H9 (cell line): ENCODE measurements at regions not wholly inside any gene's neighbourhood (a gene's known extent, or its start where the extent isn't known, plus 50 kb on each side); places are given as distances from the start of the nearest gene placed in this dataset.

Source experiments
- DNase-seq: peaks from one replicate; pipeline ENCODE4 v3.0.0-alpha.2; 2017
- H2AFZ ChIP-seq: one replicate; pipeline ENCODE4 v1.6.1; 2013; ENCODE audit warnings: mild to moderate bottlenecking, low read length, control low read depth, moderate library complexity
- H2AK5ac ChIP-seq: 2 replicates; pipeline ENCODE4 v1.6.1; 2013; ENCODE audit warnings: low read length, control low read depth, mixed read lengths; ENCODE audit not compliant: insufficient read length
- H2BK120ac ChIP-seq: one replicate; pipeline ENCODE4 v1.6.1; 2013; ENCODE audit warnings: low read depth, mild to moderate bottlenecking, low read length, control low read depth, inconsistent platforms; ENCODE audit not compliant: poor library complexity, severe bottlenecking
- H2BK12ac ChIP-seq: 2 replicates; pipeline ENCODE4 v1.6.1; 2013; ENCODE audit warnings: low read length, control low read depth, mixed read lengths, low read depth; ENCODE audit not compliant: insufficient read length
- H2BK15ac ChIP-seq: 2 replicates; pipeline ENCODE4 v1.6.1; 2013; ENCODE audit warnings: low read depth, low read length, control low read depth
- H2BK20ac ChIP-seq: one replicate; pipeline ENCODE4 v1.6.1; 2013; ENCODE audit warnings: low read depth, mild to moderate bottlenecking, low read length, control low read depth, inconsistent platforms; ENCODE audit not compliant: poor library complexity, severe bottlenecking
- H2BK5ac ChIP-seq: 2 replicates; pipeline ENCODE4 v1.6.1; 2013; ENCODE audit warnings: low read length, control low read depth, mixed read lengths; ENCODE audit not compliant: insufficient read length
- H3K14ac ChIP-seq: 2 replicates; pipeline ENCODE4 v1.6.1; 2013; ENCODE audit warnings: low read length, control low read depth; ENCODE audit not compliant: insufficient read depth
- H3K18ac ChIP-seq: 2 replicates; pipeline ENCODE4 v1.6.1; 2013; ENCODE audit warnings: low read depth, mild to moderate bottlenecking, mixed read lengths, low read length, control low read depth; ENCODE audit not compliant: insufficient read length
- H3K23ac ChIP-seq: 2 replicates; pipeline ENCODE4 v1.6.1; 2013; ENCODE audit warnings: low read length, control low read depth, mixed read lengths, low read depth; ENCODE audit not compliant: insufficient read length
- H3K23me2 ChIP-seq: 2 replicates; pipeline ENCODE4 v1.6.1; 2013; ENCODE audit warnings: low read depth, mild to moderate bottlenecking, mixed read lengths, low read length, control low read depth; ENCODE audit not compliant: insufficient read length, poor library complexity, severe bottlenecking
- H3K27ac ChIP-seq: 2 replicates; pipeline ENCODE4 v1.5.1; 2013; ENCODE audit warnings: low read length, control low read depth, mixed read lengths, low read depth; ENCODE audit not compliant: insufficient read length
- H3K27me3 ChIP-seq: 2 replicates; pipeline ENCODE4 v1.6.1; 2013; ENCODE audit warnings: low read length, control low read depth, inconsistent platforms; ENCODE audit not compliant: insufficient read depth
- H3K4ac ChIP-seq: 2 replicates; pipeline ENCODE4 v1.6.1; 2013; ENCODE audit warnings: low read depth, mild to moderate bottlenecking, control low read depth, inconsistent platforms, low read length, moderate library complexity
- H3K4me1 ChIP-seq: 2 replicates; pipeline ENCODE4 v1.6.1; 2013; ENCODE audit warnings: low read length, control low read depth, inconsistent platforms; ENCODE audit not compliant: insufficient read depth
- H3K4me2 ChIP-seq: 2 replicates; pipeline ENCODE4 v1.6.1; 2013; ENCODE audit warnings: low read length, control low read depth, mixed read lengths; ENCODE audit not compliant: insufficient read length, insufficient read depth
- H3K56ac ChIP-seq: 2 replicates; pipeline ENCODE4 v1.6.1; 2013; ENCODE audit warnings: low read depth, mild to moderate bottlenecking, mixed read lengths, low read length, control low read depth; ENCODE audit not compliant: insufficient read length
- H3K79me1 ChIP-seq: 2 replicates; pipeline ENCODE4 v1.6.1; 2013; ENCODE audit warnings: low read depth, mild to moderate bottlenecking, moderate library complexity, low read length, control low read depth, inconsistent platforms; ENCODE audit not compliant: insufficient read depth, poor library complexity, severe bottlenecking
- H3K79me2 ChIP-seq: 2 replicates; pipeline ENCODE4 v1.6.1; 2013; ENCODE audit warnings: low read length, control low read depth, inconsistent platforms; ENCODE audit not compliant: insufficient read depth
- H3K9ac ChIP-seq: 2 replicates; pipeline ENCODE4 v1.6.1; 2013; ENCODE audit warnings: low read length, control low read depth, mixed read lengths; ENCODE audit not compliant: insufficient read length; ENCODE audit errors: extremely low read depth
- H3K9me3 ChIP-seq: one replicate; pipeline ENCODE4 v1.6.1; 2013; ENCODE audit warnings: low read depth, low read length, inconsistent platforms; ENCODE audit not compliant: control insufficient read depth
- H3T11ph ChIP-seq: one replicate; pipeline ENCODE4 v1.6.1; 2013; ENCODE audit warnings: mild to moderate bottlenecking, low read length, control low read depth, inconsistent platforms
- H4K20me1 ChIP-seq: one replicate; pipeline ENCODE4 v1.6.1; 2013; ENCODE audit not compliant: control insufficient read depth, insufficient read length, insufficient read depth
- H4K5ac ChIP-seq: 2 replicates; pipeline ENCODE4 v1.6.1; 2013; ENCODE audit warnings: low read depth, mild to moderate bottlenecking, mixed read lengths, low read length, control low read depth; ENCODE audit not compliant: insufficient read length
- H4K8ac ChIP-seq: replicated peaks from 2 replicates; pipeline ENCODE4 v1.6.1; 2013; ENCODE audit warnings: low read length, control low read depth, mixed read lengths, low read depth; ENCODE audit not compliant: insufficient read length
- H4K91ac ChIP-seq: 2 replicates; pipeline ENCODE4 v1.6.1; 2013; ENCODE audit warnings: low read depth, mild to moderate bottlenecking, moderate library complexity, mixed read lengths, low read length, control low read depth; ENCODE audit not compliant: insufficient read length
- H3K27ac Mint-ChIP-seq, 3 experiments: 2 replicates in 2 of 3; 3 replicates in 1 of 3; pipeline ENCODE4 v1.8.0; 2020 to 2021; ENCODE audit warnings: mixed read lengths in 3 of 3, mild to moderate bottlenecking in 1 of 3, moderate library complexity in 1 of 3
- H3K27me3 Mint-ChIP-seq: 2 replicates; pipeline ENCODE4 v1.8.0; 2021; ENCODE audit warnings: low read depth, mild to moderate bottlenecking, moderate library complexity, mixed read lengths
- H3K36me3 Mint-ChIP-seq, 3 experiments: 2 replicates in 2 of 3; 3 replicates in 1 of 3; pipeline ENCODE4 v1.8.0; 2020 to 2021; ENCODE audit warnings: low read depth in 3 of 3, mixed read lengths in 3 of 3; ENCODE audit not compliant: insufficient read depth in 1 of 3
- H3K4me1 Mint-ChIP-seq, 2 experiments: 2 replicates each; pipeline ENCODE4 v1.8.0; 2020; ENCODE audit warnings: mixed read lengths in 2 of 2
- H3K4me3 Mint-ChIP-seq, 2 experiments: 2 replicates in 1 of 2; 3 replicates in 1 of 2; pipeline ENCODE4 v1.8.0; 2020 to 2021; ENCODE audit warnings: mild to moderate bottlenecking in 2 of 2, mixed read lengths in 2 of 2, moderate library complexity in 1 of 2
- H3K9me3 Mint-ChIP-seq, 2 experiments: 2 replicates in 1 of 2; 3 replicates in 1 of 2; pipeline ENCODE4 v1.8.0; 2020; ENCODE audit warnings: mild to moderate bottlenecking in 2 of 2, mixed read lengths in 2 of 2, moderate library complexity in 1 of 2
- WGBS: extraction: QIAGEN DNeasy Blood & Tissue Kit; methylation state at CpG from one replicate; pipeline ENCODE4 v1.1.7; 2013; ENCODE audit warnings: missing lambda C conversion rate, low lambda C conversion rate, mixed read lengths; ENCODE audit not compliant: insufficient read length; ENCODE audit errors: extremely low coverage; 5-methylcytosine and 5-hydroxymethylcytosine counted together
- TF ChIP-seq, protein P1 (sequence below): fragments of 200-600 bp; sonication (generic); conservative IDR thresholded peaks from 3 replicates; pipeline ENCODE4 v1.8.0; 2021; ENCODE audit warnings: antibody characterized with exemption, mild to moderate bottlenecking

DNA sequence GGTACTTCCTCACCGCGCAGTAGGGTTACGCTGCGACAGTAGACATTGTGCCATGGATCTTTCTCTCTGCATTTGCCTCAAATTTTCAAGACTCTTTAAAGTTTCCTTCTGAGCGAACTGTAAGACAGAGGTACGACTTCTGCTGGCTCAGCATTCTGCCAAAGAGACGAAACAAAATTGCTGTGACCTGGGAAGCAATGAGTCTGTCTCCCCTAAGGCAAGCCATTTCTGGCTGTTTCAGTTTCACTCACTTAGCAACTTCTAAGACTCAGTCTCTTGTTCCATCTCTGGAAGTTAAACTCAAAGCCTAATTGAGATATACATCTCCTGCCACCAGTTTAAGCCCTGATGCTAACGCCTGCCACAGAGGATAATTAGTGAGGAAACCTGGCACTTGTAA lies 510.9 kb upstream of the DAB1 start:
- Histone ChIP-seq H3K4me1 (no peaks in the 10 kb centered on the region), H2AK5ac (no peak overlapping the region), H3K14ac (no peak overlapping the region), H2BK12ac (no peak overlapping the region), H3K27me3 (no peaks in the 10 kb centered on the region), H3K23ac (no peak overlapping the region), H3K23me2 (no peaks in the 10 kb centered on the region), H2BK20ac (no peak overlapping the region), H4K20me1 (no peaks in the 10 kb centered on the region), H3K56ac (no peak overlapping the region), H2AFZ (no peak overlapping the region), H3K4ac (no peak overlapping the region), H3K79me2 (no peaks in the 10 kb centered on the region), H2BK120ac (no peak overlapping the region), H3K18ac (no peak overlapping the region), H3T11ph (no peak overlapping the region), H4K91ac (no peak overlapping the region), H3K9me3 (no peaks in the 10 kb centered on the region), H3K27ac (no peak overlapping the region), H4K8ac (no peak overlapping the region), H4K5ac (no peak overlapping the region), H3K9ac (no peak overlapping the region), H2BK5ac (no peak overlapping the region), H3K4me2 (no peak overlapping the region), H3K79me1 (no peaks in the 10 kb centered on the region), H2BK15ac (no peak overlapping the region)
- Mint-ChIP-seq H3K27ac (peak overlapping the region in 1 of 3 experiments; percentile 59; a peak in 2 of 7 replicates), H3K36me3 (peaks cover 0 to 6% (median 0%) of the 10 kb centered on the region in 3 experiments; a peak in 2 of 7 replicates), H3K9me3 (no peaks in the 10 kb centered on the region; a peak in 1 of 5 replicates), H3K27me3 (no peaks in the 10 kb centered on the region), H3K4me3 (no peak overlapping the region), H3K4me1 (no peaks in the 10 kb centered on the region; a peak in 1 of 4 replicates)
- DNase-seq: no peak
- TF ChIP-seq, protein P1, sequence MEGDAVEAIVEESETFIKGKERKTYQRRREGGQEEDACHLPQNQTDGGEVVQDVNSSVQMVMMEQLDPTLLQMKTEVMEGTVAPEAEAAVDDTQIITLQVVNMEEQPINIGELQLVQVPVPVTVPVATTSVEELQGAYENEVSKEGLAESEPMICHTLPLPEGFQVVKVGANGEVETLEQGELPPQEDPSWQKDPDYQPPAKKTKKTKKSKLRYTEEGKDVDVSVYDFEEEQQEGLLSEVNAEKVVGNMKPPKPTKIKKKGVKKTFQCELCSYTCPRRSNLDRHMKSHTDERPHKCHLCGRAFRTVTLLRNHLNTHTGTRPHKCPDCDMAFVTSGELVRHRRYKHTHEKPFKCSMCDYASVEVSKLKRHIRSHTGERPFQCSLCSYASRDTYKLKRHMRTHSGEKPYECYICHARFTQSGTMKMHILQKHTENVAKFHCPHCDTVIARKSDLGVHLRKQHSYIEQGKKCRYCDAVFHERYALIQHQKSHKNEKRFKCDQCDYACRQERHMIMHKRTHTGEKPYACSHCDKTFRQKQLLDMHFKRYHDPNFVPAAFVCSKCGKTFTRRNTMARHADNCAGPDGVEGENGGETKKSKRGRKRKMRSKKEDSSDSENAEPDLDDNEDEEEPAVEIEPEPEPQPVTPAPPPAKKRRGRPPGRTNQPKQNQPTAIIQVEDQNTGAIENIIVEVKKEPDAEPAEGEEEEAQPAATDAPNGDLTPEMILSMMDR: no peak
- no CpG with 5 or more reads among the region's 8 CpGs for WGBS
